Stimulated activated CD4-positive, alpha-beta T cell treated with anti-CD3 and anti-CD28 coated beads, Interleukin-4, amount 100 ng/mL, for 4 hours (primary cell): ENCODE measurements at regions not wholly inside any gene's neighbourhood (a gene's known extent, or its start where the extent isn't known, plus 50 kb on each side); places are given as distances from the start of the nearest gene placed in this dataset.

Experiments
- DNase-seq, 2 experiments: peaks; one replicate each; pipeline ENCODE4 v3.0.0-alpha.2; 2020

GRCh38 chr16:73563709-73564108 is 515.8 kb upstream of the ZFHX3 start:
- no peak for DNase-seq

- no peak for DNase-seq
Observed at GRCh38 chr16:73560497-73560896, 512.6 kb upstream of the ZFHX3 start.

GRCh38 chr16:73558219-73558618 is 510.3 kb upstream of the ZFHX3 start:
- DNase-seq, result no peak

GRCh38 chr16:73553941-73554660 is 506.2 kb upstream of the ZFHX3 start:
- no peak for DNase-seq

GRCh38 chr16:73549984-73550631 is 502.2 kb upstream of the ZFHX3 start:
- no peak for DNase-seq

- DNase-seq, result no peak
Observed at GRCh38 chr16:73547552-73548403, 499.9 kb upstream of the ZFHX3 start.

- DNase-seq, result no peak
Observed at GRCh38 chr16:73546341-73546845, 498.5 kb upstream of the ZFHX3 start.

GRCh38 chr16:73545755-73546154 is 497.8 kb upstream of the ZFHX3 start:
- DNase-seq, result no peak

- DNase-seq, result no peak
Observed at GRCh38 chr16:73545290-73545689, 497.4 kb upstream of the ZFHX3 start.

GRCh38 chr16:73544826-73545225 is 496.9 kb upstream of the ZFHX3 start:
- no peak for DNase-seq

- DNase-seq, result no peak
Observed at GRCh38 chr16:73543970-73544599, 496.2 kb upstream of the ZFHX3 start.

- no peak for DNase-seq
Observed at GRCh38 chr16:73543331-73543969, 495.5 kb upstream of the ZFHX3 start.

GRCh38 chr16:73542885-73543284 is 495.0 kb upstream of the ZFHX3 start:
- DNase-seq, result no peak

GRCh38 chr16:73537921-73538320 is 490.0 kb upstream of the ZFHX3 start:
- DNase-seq, result no peak

- no peak for DNase-seq
Observed at GRCh38 chr16:73536931-73537330, 489.0 kb upstream of the ZFHX3 start.

GRCh38 chr16:73531021-73531420 is 483.1 kb upstream of the ZFHX3 start:
- no peak for DNase-seq

- DNase-seq, result no peak
Observed at GRCh38 chr16:73530529-73530928, 482.6 kb upstream of the ZFHX3 start.

- no peak for DNase-seq
Observed at GRCh38 chr16:73529303-73530012, 481.5 kb upstream of the ZFHX3 start.

- DNase-seq, result no peak
Observed at GRCh38 chr16:73527187-73527586, 479.3 kb upstream of the ZFHX3 start.

- no peak for DNase-seq
Observed at GRCh38 chr16:73526011-73526804, 478.3 kb upstream of the ZFHX3 start.

GRCh38 chr16:73523209-73523608 is 475.3 kb upstream of the ZFHX3 start:
- DNase-seq, result no peak
